T47D (cell line): ENCODE measurements at regions not wholly inside any gene's neighbourhood (a gene's known extent, or its start where the extent isn't known, plus 50 kb on each side); places are given as distances from the start of the nearest gene placed in this dataset.
"Not testable (repeated sequence)": the region's sequence is repeated elsewhere in the genome, so short reads cannot be mapped to it uniquely, and the experiment has no call there.

ENCODE experiments used
- DNase-seq, 2 experiments: peaks; one replicate each; pipeline versions ENCODE4 v3.0.0 to v3.0.0-alpha.2; 2011 to 2012; ENCODE audit warnings: low read depth in 1 of 2, low spot score in 1 of 2
- JUND ChIP-seq: IDR thresholded peaks from 2 replicates; pipeline ENCODE4 v1.6.1; 2012; ENCODE audit warnings: low read depth
- in situ Hi-C: cut with HindIII; loops from 2 replicates; pipeline ENCODE4 v1.10.0; 2016; ENCODE audit warnings: low sequenced_read_pairs, low pct_unique_long_range_greater_than_20kb

DNA sequence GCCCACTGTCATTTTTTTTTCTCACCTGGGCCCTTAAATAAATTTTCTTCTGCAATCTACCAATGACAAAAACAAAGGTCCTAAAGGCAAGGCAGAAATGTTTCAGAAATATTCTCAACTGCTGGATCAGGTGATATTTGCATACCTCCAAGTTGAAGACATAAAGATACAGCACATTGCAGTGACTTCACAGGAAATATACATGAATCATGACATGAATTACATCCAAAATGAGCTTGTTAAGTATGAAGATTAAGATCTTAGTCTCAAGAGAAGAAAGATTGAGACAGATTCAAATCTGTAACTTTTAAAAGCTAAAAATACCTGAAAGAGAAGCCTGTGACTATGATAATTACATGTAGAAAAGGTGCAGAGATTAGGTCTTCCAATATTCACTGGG is 207.8 kb downstream of the SIPA1L2 start:
- in situ Hi-C loops: no loop called here
- TF ChIP-seq JUND: no peak; the same call in 1 of the 2 replicates
- no peak for DNase-seq

DNA sequence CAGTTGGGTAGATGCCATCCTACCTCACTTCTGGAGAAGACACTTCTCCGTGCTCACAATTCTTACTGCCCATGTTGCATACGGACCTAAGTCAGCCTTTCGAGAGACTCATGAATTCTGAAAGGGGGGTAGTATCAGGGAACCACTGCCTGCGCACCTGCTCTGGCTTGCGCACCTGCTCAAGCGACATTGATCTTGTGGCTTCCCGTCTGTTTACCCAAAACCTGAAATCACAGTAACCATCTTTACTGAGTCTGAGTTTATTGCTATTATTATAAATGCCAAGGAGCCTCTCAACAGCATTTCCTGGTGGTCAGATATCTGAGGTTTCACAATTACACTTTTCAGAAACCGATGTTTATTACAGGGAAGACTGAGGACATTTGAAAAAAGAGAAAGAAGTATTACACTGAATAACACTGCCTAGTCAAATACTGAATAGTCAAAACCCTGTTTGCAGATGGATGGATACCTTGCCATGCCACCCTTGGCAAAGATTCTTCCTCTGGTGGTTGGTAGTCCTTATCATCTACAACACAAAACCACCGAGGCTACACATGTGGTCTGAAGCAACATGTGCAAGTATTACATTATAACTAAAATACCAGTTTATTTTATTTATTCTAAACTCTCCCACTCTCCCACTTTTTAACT is 208.7 kb downstream of the SIPA1L2 start:
- TF ChIP-seq JUND: peak; percentile 69; the same call in 1 of the 2 replicates
- in situ Hi-C loops: no loop called here
- peak; percentile 45 to 73 for DNase-seq

DNA sequence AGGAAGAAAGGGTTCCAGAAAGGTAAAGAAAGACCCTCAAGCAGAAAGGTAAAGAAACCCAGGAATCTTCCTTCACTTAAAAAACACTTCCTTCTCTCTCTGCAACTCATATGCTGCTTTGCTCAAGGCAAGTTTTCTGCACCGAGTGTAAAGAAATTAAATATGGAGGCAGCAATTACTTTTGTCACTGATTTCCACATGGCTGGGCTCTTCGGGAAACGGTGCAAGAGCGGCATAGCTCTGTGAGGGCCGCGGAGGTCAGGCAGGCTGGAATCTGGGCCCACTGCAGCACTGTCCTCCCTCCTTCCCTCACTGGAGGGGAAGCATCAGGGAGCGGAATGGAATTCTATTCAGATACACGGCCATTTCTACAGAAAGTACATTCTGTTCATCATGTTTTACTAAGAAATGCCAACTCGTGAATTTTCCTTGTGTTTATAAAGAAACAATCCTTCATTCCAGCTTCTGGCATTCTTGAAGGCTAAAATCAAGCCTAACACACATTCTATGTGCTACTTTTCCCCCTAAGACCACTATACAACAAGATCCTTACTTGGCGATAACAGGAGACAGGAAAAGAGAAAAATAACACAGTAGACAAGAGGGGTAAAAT is 212.2 kb downstream of the SIPA1L2 start:
- DNase-seq: no peak
- no peak for TF ChIP-seq JUND
- in situ Hi-C loops: no loop called here

GRCh38 chr1:232416026-232416568 is 213.8 kb downstream of the SIPA1L2 start:
- no peak for TF ChIP-seq JUND
- in situ Hi-C loops: no loop called here
- DNase-seq: no peak

DNA sequence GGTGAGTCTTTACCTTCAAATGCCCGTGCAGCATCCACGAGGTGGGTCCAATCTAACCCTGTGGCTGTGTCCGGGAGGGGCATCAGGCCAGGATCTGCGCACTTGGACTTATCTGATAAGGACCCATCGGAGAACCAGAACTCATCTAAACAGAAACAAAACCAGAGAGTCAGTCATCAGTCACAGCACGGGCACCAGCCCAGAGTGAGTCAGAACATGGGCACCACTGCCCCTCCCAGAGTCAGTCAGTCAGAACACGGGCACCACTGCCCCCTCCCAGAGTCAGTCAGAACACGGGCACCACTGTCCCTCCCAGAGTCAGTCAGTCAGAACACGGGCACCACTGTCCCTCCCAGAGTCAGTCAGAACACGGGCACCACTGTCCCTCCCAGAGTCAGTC is 214.5 kb downstream of the SIPA1L2 start:
- DNase-seq, in situ Hi-C loops: not testable (repeated sequence)

- TF ChIP-seq JUND: no peak
- DNase-seq: no peak
- in situ Hi-C loops: no loop called here
Observed at GRCh38 chr1:232414100-232414499, 215.8 kb downstream of the SIPA1L2 start.

DNA sequence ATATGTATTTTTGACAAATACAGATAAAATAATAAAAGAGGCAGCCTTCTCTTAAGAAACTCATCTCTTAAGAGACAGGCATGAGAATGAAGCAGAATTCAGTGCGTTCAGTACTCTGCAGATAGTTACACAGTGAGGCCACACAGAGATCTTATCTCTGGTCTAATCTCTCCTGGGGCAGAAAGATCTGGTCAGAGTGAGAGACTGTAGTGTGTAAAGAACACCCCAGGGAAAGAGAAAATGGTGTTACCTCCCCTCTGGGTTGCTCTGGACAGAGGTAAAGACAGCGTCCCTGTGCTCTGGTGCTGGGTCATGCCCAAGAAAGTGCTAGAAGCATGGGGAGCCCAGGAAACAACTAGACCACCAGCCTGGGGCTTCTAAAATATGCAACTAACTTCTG is 216.3 kb downstream of the SIPA1L2 start:
- in situ Hi-C loops: no loop called here
- DNase-seq: no peak
- no peak for TF ChIP-seq JUND

DNA sequence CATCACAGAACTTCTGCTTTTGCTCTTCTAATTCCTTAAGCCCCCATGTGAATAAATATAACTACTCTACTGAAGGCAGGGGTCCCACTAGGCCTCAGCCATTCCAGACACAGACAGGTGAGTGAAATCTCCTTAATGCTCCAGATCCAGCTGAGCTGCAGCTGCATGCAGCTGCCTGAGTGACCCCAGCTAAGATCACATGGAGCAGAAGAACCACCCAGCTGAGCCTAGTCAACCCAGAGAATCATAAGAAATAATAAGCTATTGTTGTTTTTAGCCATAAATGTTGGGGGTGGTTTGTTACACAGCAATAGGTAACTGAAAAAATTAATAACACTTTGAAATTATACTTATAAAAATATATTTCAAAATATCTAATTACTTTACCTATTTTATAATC is 220.3 kb downstream of the SIPA1L2 start:
- DNase-seq: no peak
- in situ Hi-C loops: no loop called here
- no peak for TF ChIP-seq JUND

DNA sequence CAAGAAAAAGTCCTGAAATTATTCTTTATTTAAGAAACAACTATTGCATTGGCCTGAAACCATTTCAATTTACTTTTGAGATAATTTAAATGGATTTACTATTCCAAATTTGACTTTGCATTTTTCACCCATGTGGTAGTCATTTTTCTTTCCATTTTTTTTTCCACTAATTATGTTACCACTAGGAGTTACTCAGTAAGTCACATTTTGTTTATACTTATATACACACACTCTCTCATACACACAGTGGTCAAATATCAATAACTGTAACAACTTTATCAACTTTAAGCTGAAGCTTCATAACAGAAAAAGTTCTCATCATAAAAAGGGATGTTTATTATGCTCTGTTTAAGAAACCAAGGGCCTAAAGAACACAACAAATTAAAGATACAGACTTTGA is 222.8 kb downstream of the SIPA1L2 start:
- no peak for TF ChIP-seq JUND
- in situ Hi-C loops: no loop called here
- DNase-seq: no peak

DNA sequence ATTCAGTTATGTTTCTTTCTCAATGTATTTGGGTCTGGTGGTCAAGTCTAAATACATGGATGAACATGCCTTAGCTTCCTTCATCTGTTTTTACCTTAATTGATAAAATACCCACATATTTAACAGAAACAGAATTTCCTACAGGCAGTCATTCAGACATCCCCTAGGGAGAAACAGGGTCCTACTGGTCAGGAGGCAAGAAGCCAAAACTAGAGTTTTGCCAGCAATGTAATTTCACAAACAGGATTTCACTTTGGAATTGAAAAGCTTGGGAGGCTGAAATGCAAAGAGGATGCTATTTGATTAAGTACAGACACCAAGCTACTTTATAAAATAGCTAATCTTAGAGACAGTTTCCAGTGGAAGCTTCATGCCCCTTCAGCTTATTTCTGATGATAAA is 224.2 kb downstream of the SIPA1L2 start:
- no peak for DNase-seq
- TF ChIP-seq JUND: no peak
- in situ Hi-C loops: no loop called here

- no peak for DNase-seq
- no peak for TF ChIP-seq JUND
- in situ Hi-C loops: no loop called here
Observed at GRCh38 chr1:232404981-232405731, 224.8 kb downstream of the SIPA1L2 start.

GRCh38 chr1:232404227-232404626 is 225.7 kb downstream of the SIPA1L2 start:
- no peak for DNase-seq
- in situ Hi-C loops: no loop called here
- TF ChIP-seq JUND: no peak
